ENCODE measurements at regions not wholly inside any gene's neighbourhood (a gene's known extent, or its start where the extent isn't known, plus 50 kb on each side); places are given as distances from the start of the nearest gene placed in this dataset.
"Not testable (repeated sequence)": the region's sequence is repeated elsewhere in the genome, so short reads cannot be mapped to it uniquely, and the experiment has no call there.

DNA sequence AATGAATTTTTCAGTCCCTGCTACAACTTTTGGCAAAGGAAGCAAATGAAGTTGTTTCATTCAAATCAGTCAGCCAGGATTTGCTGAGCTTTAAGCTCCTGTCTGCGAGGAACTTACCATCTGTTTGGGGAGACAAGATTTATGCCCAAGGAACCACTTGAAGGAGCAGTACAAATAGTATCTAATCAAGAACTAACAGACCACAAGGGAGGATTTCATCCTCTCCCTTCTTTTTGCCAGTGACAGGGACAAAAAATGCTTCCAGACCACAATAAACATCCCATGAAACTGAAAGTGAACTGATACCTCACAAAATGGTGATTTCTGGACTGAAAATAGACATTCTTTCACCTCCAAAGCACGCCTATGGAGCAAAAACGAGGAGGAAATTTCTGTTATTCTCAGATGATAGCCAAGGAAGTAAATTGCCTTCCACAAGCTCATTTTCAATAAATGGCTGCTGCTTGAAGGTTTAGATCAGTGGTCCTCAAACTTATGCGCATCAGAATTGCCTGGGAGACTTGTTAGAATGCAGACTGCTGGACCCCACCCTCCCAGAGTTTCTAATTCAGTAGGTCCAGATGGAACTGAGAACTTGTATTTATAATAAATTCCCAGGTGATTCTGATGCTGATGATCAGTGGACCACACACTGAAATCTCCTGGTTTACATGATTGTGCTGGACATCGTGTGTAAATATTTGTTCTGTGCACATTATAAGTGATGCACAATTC, 202.4 kb upstream of the GADL1 start:
- DNase-seq (ENCODE audit: low spot score): peak; percentile 15

DNA sequence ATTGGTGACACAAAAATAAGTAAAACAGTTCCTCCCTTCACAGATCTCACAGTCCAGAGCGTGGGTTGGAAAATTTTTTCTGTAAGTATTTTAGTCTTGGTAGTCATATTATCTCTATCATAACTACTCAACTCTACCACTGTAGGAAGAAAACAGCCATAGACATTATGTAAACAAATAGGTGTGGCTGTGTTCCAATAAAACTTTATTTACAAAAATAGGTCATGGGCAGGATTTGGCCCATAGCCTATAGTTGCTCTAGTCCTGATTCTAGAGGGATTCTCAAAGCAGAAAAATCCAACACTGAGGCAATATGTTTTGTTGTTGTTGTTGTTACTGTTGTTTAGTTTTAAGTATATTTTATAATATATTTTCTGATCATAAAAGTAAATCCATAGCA, 206.1 kb upstream of the GADL1 start:
- no peak for DNase-seq (ENCODE audit: low spot score)

DNA sequence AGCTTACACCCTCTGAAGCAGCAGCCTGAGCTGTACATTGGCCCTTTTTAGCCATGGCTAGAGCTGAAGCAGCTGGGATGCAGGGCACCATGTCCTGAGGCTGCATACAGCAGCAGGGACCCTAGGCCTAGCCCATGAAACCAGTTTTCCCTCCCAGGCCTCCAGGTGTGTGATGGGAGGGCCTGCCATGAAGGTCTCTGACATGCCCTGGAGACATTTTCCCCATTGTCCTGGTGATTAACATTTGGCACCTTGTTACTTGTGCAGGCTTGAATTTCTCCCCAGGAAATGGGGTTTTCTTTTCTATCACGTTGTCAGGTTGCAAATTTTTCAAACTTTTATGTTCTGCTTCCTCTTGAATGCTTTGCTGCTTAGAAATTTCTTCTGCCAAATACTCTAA, 206.8 kb upstream of the GADL1 start:
- not testable (repeated sequence) for DNase-seq (ENCODE audit: low spot score)

DNA sequence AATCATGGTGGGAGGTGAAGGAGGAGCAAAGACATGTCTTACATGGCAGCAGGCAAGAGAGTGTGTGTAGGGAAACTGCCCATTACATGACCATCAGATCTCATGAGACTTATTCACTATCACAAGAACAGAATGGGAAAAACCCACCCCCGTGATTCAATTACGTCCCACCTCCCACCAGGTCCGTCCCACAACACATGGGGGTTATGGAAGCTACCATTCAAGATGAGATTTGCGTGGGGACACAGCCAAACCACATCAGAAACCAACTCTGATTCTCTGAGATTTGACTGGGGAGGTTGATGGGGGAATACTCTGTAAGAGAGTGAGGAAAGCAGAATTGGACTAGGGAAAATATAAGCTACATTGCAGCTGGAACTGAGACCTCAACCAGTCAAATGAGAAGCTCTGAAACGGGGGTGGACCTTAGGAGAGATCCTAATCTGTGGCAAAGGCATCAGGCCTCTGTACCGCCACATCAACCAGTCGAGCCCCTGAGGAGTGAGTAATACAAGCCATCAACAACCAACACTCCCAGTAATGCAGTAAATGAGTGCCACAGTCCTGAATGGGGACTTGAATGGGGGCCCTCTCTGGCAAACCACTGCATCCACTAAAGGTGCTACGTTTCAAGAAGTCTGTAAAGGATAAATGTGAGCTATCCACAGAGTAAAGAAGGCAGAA, 207.9 kb upstream of the GADL1 start:
- DNase-seq (ENCODE audit: low spot score): no peak

DNA sequence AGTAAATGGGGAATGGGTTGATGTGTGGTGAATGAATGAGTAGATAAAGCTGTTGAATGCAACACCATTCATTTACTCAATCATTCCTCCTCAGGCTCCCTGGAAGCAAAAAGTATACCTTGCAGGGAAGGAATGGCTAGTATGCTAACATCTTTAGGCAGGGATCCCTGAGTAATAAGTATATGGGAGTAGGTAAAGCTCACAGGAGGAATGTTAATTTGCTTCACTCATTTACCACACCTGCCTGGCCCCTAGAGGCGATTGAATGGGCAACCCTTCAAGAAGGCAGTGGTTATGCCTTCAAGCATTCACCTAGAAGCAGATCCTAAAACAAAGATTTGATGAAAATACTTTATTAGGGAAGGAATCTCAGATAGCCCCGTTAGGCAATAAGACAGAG, 208.7 kb upstream of the GADL1 start:
- no peak for DNase-seq (ENCODE audit: low spot score)

DNA sequence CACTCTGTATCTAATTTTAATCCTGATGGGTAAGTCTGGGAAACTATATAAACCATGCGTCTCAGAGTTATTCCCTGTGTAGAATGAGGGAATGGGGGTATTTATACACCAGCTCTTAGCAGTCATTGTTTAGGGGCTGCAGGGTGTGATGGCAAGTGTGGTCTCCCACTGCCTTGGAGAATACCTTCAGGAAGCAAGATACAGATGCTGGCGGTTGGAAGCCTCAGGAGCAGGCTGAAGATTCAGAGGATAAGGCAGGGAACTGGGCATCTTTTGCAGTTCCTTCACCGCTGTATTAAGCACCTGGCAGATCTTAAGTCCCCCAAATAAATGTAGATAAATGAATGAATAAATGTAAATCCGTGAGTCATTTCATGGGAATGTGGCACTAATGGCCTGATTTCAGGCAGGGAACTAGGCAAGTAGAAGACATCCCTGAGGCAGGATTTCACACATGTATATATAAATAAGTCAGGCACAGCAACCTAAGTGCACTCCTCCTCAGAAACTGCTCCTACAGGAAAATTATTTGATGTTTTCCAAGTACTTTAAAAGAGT, 209.2 kb upstream of the GADL1 start:
- DNase-seq (ENCODE audit: low spot score): no peak

DNA sequence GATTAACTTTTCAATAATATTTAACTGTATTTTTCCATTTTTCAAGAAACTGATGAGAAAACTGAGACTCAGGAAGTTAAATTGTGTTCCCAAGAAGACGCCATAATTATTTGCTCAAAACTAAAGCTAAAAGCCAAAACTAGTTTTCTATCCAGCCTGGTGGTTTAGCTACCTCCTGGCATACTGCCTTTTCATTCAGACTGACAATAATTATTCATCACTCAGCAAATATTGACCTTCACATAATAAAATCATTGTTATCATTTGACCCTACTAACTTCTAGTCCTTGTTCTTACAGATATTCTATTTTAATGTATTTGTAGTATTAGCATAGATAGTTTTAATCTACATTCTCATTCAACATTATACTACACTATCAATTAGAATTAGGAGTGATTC, 210.6 kb upstream of the GADL1 start:
- no peak for DNase-seq (ENCODE audit: low spot score)

DNA sequence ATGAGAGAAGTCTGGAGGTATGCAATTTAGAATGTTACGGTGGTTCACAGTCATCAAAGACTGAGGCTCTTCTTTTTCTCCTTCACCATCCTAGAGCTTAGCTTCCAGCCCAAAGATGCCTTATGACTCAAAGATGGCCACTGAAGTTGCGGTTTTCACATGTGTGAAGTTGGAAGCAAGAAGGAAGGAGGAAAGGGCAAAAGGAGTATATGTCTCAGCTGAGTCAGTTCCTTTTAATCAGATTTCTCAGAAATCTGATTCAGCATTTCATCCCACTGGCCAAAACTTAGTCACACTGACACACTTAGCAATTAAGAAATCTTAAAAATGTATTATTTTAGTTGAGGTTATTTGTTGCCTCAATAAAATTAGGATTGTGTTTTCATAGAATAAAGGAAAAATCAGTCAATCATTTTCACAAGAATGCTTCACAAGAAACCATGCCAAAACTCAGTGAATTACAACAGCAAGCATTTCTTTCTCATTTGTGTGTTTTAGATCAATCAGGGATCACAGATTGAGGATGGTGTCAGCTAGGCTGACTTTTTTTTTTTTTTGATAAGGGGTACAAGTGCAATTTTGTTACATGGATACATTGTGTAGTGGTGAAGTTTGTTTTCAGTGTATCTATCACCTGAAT, 211.1 kb upstream of the GADL1 start:
- DNase-seq (ENCODE audit: low spot score): peak; percentile 66

DNA sequence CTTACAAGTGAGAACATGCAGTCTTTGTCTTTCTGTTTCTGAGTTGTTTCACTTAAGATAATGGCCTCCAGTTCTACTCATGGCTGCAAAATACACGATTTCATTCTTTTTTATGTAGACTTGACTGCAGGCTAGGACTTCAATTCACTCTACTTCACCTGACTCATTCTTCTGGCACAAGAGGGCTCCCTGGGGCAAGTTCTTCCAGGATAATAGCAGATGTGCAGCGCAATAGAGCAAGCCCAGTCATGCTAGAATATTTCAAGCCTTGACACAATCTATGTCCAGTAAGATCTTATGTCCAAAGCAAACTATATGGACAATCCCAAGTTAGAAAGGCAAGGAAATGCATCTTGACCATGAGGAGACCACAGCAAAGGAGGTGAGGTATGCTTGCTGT, 211.7 kb upstream of the GADL1 start:
- DNase-seq (ENCODE audit: low spot score): no peak

DNA sequence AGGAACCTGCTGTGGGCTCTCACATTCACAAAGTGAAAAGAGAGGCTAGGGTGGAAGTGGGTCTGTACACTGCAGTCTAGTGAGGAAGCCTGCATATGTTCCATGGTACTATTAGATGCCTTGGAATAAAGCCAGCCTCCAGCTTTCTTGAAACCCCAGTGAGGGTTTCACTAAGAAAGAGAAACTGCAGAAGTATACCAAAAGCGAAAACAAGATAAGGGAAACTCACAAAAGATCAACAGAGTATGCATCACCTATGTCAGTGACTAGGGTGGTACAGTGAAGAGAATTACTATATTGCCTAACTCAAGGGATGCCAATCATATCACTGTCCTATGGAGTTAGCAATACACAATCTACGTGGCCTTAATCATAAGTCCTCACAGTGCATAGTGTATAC, 212.5 kb upstream of the GADL1 start:
- DNase-seq (ENCODE audit: low spot score): no peak

DNA sequence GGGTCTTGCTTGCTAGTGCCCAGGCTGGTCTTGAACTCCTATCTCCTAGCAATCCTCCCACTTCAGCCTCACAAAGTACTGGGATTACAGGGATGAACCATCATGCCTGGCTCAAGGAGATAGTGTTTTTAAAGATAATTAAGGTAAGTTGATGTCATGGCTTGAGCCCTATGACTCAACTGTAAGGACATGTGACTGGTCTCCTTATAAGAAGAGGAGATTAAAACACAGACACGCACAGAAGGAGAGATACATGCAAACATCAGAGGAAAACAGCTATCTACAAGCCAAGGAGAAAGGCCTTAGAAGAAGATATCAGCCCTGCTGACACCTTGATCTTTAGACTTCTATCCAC, 220.4 kb upstream of the GADL1 start:
- no peak for DNase-seq (ENCODE audit: low spot score)

DNA sequence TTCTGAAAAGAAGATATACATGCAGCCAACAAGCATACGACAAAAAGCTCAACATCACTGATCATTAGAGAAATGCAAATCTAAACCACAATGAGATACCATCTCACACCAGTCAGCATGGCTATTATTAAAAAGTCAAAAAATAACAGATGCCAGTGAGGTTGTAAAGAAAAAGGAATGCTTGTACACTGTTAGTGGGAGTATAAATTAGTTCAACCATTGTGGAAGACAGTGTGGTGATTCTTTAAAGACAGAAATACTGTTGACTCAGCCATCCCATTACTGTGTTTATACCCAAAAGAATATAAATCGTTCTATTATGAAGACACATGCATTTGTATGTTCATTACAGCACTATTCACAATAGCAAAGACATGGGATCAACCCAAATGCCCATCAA, 221.1 kb upstream of the GADL1 start:
- DNase-seq (ENCODE audit: low spot score): not testable (repeated sequence)

DNA sequence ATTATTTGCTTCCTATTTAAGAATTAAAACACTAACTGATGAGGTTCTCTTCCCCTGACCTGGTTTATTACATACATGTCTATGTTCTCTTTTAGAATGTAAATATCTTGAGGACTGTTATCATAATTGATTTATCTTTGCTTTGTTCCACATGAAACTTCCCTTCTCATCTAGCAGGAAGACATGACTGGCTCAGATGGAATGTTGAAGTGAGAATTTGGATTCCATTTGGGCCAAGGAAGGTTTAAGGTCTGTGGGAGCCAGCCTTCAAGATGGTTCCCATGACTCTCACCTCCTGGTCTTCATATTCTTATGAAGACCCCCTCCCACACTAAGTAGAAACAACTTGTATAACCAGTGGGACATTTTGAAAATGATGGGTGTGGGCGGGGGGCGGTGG, 222.2 kb upstream of the GADL1 start:
- no peak for DNase-seq (ENCODE audit: low spot score)

DNA sequence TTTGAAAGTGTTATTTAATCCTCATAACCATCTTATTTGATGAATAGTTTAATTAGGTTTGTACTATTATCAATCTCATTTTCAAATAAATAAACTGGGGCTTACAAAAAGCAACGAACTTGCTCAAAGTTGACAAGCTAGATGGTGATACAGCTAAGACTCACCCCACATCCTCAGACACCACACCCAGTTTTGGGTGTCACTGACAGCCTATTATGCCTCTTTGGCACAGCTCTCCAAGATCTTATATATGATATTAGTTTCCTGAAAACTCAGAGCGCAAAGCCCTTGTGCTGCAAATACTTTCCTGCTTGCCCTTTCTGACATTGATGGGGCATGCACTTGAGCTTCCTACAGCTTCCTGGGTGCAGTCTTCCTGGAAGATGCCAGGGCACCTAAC, 223.4 kb upstream of the GADL1 start:
- no peak for DNase-seq (ENCODE audit: low spot score)

DNA sequence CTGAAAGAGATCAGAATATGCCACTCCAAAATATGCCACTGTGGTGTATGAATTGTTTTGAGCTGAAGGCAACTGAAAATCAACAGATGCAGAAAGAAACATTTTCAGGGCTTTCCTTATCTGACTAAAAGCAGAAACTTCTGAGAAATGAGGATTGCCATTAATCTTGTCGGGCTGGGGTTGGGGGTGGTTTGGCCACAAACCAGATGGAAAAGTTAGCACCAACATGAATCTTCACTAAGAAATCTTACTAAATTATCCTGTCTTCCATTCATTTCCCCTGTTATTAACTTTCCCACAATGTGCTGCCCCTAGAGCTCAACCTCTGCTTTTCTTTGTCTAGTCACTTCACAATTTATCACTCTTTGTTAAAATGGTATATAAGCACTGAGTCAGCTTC, 229.9 kb upstream of the GADL1 start:
- DNase-seq (ENCODE audit: low spot score): no peak

DNA sequence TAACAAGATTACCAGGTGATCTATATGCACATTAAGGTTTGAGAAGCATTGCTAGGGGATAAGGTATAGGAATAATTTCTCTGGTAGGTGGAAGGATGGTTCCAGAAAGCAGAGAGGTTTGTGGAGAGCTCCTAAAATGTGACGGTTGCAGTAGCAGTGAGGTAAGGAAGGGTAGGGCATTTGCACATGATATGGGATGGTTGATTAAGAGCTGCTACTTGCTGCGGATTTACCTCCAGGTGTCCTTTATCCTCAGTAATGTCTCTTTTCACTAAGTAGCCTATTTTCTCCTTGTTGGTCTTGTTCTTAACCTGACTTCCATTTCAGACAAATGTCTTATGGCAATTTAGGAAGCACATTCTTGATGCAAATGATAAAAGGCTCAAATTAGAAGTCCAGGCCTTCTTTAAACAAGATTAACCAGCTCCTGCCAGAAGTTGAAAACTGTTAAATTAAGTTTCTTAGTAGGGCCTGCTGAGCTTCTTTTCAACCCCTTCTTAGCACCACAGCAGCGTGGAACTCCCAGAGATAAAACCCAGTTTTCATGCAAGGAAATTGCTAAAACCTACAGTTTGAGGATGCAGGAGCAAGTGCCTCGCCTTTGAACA, 231.1 kb upstream of the GADL1 start:
- no peak for DNase-seq (ENCODE audit: low spot score)

DNA sequence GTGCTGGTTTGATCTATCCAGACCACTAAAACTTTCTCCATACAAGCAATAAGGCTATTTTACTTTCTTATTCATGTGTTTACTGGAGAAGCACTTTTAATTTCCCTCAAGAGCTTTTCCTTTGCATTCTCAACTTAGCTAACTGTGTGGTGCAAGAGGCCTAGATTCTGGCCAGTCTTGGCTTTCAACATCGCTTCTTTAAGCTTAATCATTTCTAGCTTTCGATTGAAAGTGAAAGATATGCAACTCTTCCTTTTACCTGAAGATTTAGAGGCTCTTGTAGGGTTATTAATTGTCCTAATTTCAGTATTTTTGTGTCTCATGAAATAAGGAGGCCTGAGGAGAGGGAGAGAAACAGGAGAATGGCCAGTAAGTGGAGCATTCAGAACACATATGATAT, 234.8 kb upstream of the GADL1 start:
- no peak for DNase-seq (ENCODE audit: low spot score)

DNA sequence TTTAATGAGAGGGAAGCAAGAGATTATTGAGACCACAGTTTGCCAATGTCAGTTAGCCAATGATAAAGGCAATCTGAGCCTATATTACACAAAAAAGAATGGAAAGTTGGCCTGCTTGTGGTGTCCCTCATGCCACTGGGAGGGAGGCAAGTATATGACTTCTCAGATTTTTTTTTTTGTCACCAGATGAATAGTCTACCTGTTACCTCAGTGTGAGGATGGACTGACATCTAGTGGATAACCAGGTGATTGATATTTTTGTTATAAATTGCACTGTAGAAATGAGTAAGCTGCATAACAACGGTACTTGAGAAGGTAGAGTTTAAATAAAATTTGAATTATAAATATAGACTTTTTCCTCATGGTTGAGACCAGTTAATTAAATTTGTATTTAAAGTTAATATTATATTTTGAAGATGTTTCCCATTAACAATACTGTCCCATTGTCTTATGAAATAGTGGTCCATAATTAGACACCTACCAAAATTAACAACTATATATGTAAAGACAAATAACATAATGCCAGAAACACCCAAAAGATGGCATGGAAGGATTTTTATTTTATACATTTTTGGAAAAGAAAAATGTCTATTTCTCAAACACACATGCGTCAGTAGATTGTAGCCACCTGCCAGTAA, 237.8 kb upstream of the GADL1 start:
- DNase-seq (ENCODE audit: low spot score): peak; percentile 35

DNA sequence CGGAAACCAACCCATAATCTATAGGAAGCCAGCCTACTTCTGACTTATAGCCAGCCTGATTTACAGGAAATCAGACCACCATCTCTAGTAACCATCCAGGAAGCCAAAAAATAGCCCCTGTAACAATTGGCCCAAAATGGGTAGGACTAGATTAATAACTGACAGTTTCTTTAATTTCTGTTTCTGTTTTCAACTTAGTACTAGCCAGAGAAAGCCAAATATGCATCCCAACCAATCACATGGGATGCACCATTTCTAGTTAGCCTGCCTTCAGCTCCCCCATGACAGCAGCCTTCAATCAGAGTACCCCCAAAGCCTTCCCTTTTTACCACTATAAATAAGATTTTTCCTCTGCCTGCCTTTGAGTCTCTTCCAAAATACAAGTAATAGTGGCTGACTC, 239.1 kb upstream of the GADL1 start:
- no peak for DNase-seq (ENCODE audit: low spot score)

DNA sequence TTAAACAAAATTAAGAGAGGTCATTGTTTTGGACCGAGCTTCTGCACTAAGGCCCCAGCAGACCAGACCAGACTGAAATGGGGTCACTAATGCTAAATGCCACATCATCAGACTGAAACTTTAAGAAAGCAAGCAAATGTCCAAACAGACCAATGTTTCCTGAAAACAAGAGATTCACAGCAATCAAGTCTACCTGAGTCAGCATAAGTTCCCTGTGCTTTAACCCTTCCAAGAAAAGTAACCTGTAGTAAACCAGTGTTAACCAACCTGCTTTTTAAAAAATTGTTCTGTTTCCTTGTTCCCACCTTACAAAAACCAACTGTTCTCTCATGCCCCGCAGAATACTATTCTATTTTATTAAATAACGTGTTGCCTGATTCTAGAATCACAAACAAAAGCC, 241.1 kb upstream of the GADL1 start:
- DNase-seq (ENCODE audit: low spot score): no peak

DNA sequence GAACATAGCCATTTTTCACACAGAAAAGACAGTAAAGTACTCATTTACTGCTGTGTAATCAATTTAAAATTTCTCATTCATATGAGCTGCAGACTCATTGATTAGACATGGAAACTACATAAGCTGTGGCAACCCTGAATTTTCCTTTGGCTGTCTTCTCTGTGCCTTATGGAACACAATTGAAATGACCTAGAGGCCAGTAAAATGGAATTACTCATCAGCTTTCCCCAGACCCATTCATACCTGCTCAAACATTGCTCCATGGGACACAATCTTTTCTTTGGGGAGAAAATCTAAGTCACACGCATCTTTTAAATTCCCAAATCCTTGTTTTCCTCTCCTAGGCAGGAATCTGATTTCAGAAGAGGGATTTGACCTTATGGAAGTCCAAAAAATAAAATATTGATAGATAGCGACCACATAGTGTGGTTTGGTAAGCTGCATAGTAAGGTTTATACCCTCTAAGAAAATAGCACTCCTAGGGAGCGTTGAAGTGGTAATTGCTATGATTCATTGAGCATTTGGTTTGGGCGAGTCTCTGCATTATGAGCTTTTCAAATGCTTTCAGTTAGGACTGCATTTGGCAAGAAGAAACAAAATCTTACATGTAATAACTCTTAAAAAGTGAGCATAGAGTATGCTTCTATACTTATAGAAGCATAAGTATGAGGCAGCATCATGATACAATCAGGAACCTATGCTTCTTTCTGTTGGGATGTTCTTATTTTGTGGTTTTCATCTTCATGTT, 243.4 kb upstream of the GADL1 start:
- no peak for DNase-seq (ENCODE audit: low spot score)

All from H4 (cell line).